Transverse colon (tissue), 4 donors: ENCODE measurements at regions not wholly inside any gene's neighbourhood (a gene's known extent, or its start where the extent isn't known, plus 50 kb on each side); places are given as distances from the start of the nearest gene placed in this dataset.
A peak's percentile ranks its signal among the peaks of the same experiment; 100 is the strongest.

Experiments
- DNase-seq: peaks from one replicate; pipeline ENCODE4 v3.0.0-alpha.2; 2019
- H3K27ac ChIP-seq, 4 donors: fragments of 200-600 bp; sonication (generic); 2 replicates each; pipeline ENCODE4 v1.5.1; 2016 to 2018; ENCODE audit warnings: inconsistent platforms in 4 of 4
- H3K27me3 ChIP-seq: fragments of 200-600 bp; sonication (generic); 2 replicates; pipeline ENCODE4 v1.5.1; 2017; ENCODE audit warnings: inconsistent platforms
- H3K36me3 ChIP-seq, 4 donors: fragments of 200-600 bp; sonication (generic); 2 replicates each; pipeline ENCODE4 v1.5.1; 2017 to 2019; ENCODE audit warnings: inconsistent platforms in 4 of 4
- H3K4me1 ChIP-seq, 4 donors: fragments of 200-600 bp; sonication (generic); 2 replicates each; pipeline ENCODE4 v1.5.1; 2017 to 2020; ENCODE audit warnings: inconsistent platforms in 4 of 4
- H3K4me3 ChIP-seq, 4 donors: fragments of 200-600 bp; sonication (generic); 1 replicate in 1 of 4; 2 replicates in 3 of 4; pipeline versions ENCODE4 v1.5.1 to v1.6.1; 2017 to 2019; ENCODE audit warnings: inconsistent platforms in 4 of 4
- H3K9me3 ChIP-seq, 2 donors: fragments of 200-600 bp; sonication (generic); 2 replicates each; pipeline ENCODE4 v1.5.1; 2017 to 2019; ENCODE audit warnings: inconsistent platforms in 2 of 2
- CTCF ChIP-seq, 5 experiments: fragments of 200-600 bp in 3 of 5; fragments of 450-650 bp in 2 of 5; sonication (generic) in 3 of 5; IDR thresholded peaks; 1 replicate in 2 of 5; 2 replicates in 3 of 5; pipeline ENCODE4 v1.5.1; 2016 to 2017; ENCODE audit warnings: antibody characterized with exemption in 5 of 5, inconsistent platforms in 3 of 5, mild to moderate bottlenecking in 2 of 5, moderate library complexity in 1 of 5
- EP300 ChIP-seq: sonication (generic); formaldehyde crosslinking; IDR thresholded peaks from one replicate; pipeline ENCODE4 v1.6.1; 2017; ENCODE audit warnings: antibody characterized with exemption, low read depth
- POLR2A ChIP-seq: fragments of 450-650 bp; IDR thresholded peaks from one replicate; pipeline ENCODE4 v1.6.1; 2016; ENCODE audit warnings: antibody characterized with exemption, mild to moderate bottlenecking, moderate library complexity
- POLR2AphosphoS5 ChIP-seq, 3 donors: sonication (generic); formaldehyde crosslinking; IDR thresholded peaks; one replicate each; pipeline ENCODE4 v1.6.1; 2016; ENCODE audit warnings: antibody characterized with exemption in 3 of 3
- WGBS, 2 donors: methylation state at CpG; one replicate each; pipeline ENCODE4 v1.1.5; 2018; ENCODE audit warnings: low coverage in 1 of 2; 5-methylcytosine and 5-hydroxymethylcytosine counted together
- in situ Hi-C, 4 donors: fragments of 200-750 bp; cut with MboI; loops; one replicate each; pipeline versions ENCODE4 v1.15.0 to v1.15.1; 2017; ENCODE audit warnings: low sequenced_read_pairs in 3 of 4, low pct_ligation_motif_present in 1 of 4, low pct_unique_long_range_greater_than_20kb in 1 of 4
- intact Hi-C: fragments of 100-400 bp; cut with DNase I; formaldehyde crosslinking; loops from one replicate; pipeline ENCODE4 v1.15.1; 2023; ENCODE audit warnings: low total_unique reads

DNA sequence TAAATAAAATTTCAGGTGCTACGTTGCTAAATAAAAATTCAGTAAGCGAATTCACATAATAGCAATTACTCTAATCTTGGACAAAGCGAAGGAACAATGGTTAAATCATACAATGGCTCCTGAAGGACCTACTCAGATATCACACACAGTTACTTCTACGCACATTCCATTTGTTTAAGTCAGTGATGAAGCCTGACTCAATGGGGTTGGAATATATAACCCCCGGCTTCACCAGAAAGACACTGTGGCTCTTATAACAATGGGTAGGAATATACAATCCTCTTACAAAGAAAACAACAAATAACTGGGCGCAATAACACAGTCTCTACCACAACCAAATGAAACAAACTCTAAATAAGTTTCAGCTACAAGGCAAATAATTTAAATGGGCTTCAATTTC, 349.5 kb downstream of the IRS1 start:
- intact Hi-C loops (no loop called here), in situ Hi-C loops (no loop called here)
- WGBS, 2 donors, result 90 to 95% methylated on average over 6 of the region's 6 CpGs
- Histone ChIP-seq H3K36me3 (no peaks in the 10 kb centered on the region), H3K27me3 (no peaks in the 10 kb centered on the region), H3K9me3 (peaks cover 0 to 9% of the 10 kb centered on the region in 2 donors), H3K4me1 (peaks cover 14 to 31% (median 22%) of the 10 kb centered on the region in 4 donors), H3K27ac (no peak overlapping the region), H3K4me3 (no peak overlapping the region)
- DNase-seq, result no peak
- TF ChIP-seq EP300, result no peak
- TF ChIP-seq POLR2AphosphoS5 (IDR thresholded peaks at IDR 0.05), result no peak
- no peak for TF ChIP-seq CTCF (IDR thresholded peaks at IDR 0.05)
- TF ChIP-seq POLR2A, result no peak

DNA sequence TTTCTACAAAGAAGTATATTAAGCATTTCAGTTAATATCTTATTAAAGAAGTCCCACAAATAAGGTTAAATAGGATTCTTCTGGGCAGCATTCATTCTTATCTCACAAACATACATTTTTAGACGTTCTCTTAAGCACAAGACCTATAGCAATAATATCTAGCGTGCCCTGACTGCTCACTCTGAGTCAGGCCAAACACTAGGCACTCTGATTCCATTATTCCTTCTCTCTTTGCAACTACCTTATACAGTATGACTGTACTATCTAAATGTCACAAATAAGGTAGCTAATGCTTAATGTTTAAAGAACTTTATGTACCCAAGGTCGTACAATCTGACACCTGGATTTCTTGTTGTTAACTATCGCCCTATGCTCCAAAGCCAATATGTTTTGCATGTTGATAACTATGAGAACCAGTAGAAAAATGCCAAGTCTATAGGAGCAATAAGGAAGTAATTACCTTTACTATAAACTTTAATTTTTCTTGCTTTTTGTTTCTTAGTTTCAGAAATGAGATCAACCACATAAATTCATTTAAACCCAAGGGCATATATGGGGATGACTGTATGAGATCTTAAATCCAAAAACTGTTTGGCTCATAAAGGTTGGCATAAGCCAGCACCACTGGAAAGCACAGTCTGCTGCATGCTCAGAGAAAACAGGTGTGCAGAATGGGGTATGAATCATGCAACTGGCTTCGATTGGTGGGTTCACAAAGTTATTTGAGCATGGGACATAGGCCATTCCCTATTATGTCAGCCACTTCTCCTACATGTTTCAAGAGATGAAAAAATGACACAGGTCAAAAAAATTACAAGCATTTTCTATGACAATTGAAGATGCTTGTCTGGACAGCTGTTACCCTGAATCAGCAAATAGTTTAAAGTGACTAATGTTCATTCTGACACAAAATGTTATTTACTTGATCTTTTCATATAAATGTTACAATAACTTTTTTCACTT, 352.0 kb downstream of the IRS1 start:
- DNase-seq, result no peak

DNA sequence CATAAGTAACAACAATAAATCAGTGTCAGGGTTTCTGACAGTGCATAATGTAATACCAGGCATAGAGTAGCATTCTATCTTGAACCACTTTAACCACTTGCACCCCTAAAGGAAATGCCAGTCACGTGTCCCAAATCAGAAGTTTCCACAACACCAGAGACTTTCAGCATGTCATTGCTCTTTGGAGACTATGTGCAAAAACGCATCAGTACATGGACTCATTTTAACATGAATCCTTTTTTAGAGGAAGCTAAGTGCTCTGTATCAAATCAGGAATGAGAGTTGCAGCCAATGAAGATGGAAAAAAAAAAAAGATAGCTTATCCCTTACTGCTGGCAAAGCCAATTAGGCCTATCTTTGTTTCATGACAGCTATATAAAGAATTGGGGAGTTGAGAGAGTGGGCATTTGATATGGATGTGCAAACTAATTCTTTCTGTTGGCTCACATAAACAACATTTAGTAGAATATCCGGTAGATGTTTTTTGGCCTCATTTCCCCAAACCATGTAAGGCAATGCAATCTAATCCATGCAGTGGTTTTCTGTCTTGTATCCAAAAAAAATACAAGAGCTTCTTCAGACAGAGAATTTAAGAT, 353.1 kb downstream of the IRS1 start:
- no peak for DNase-seq
- peaks cover 14 to 37% (median 27%) of the 10 kb centered on the region in 4 donors for H3K4me1 ChIP-seq
- in situ Hi-C loops, result no loop called here
- no peaks in the 10 kb centered on the region for H3K36me3 ChIP-seq
- no peaks in the 10 kb centered on the region for H3K27me3 ChIP-seq
- TF ChIP-seq EP300, result no peak
- no peak for TF ChIP-seq POLR2A
- TF ChIP-seq CTCF (IDR thresholded peaks at IDR 0.05), result no peak
- TF ChIP-seq POLR2AphosphoS5 (IDR thresholded peaks at IDR 0.05), result no peak
- WGBS, 2 donors, result 32 to 54% methylated on average over 3 of the region's 3 CpGs
- no peaks in the 10 kb centered on the region for H3K9me3 ChIP-seq
- H3K4me3 ChIP-seq, result no peak overlapping the region
- H3K27ac ChIP-seq, result peak overlapping the region in 2 of 4 donors; percentile 49 to 57
- intact Hi-C loops, result no loop called here

More for the DNA sequence above, 352.0 kb downstream of the IRS1 start:
- TF ChIP-seq EP300, result no peak
- TF ChIP-seq POLR2AphosphoS5 (IDR thresholded peaks at IDR 0.05), result no peak
- TF ChIP-seq POLR2A, result no peak
- TF ChIP-seq CTCF (IDR thresholded peaks at IDR 0.05), result no peak
- Histone ChIP-seq H3K4me3 (no peak overlapping the region), H3K27ac (peak overlapping the region in 3 of 4 donors; percentile 27 to 57 (median 49)), H3K4me1 (peaks cover 14 to 37% (median 27%) of the 10 kb centered on the region in 4 donors), H3K9me3 (peaks cover 0 to 5% of the 10 kb centered on the region in 2 donors), H3K27me3 (no peaks in the 10 kb centered on the region), H3K36me3 (no peaks in the 10 kb centered on the region)
- WGBS, 2 donors, result 47 to 55% methylated on average over 5 of the region's 5 CpGs
- intact Hi-C loops (no loop called here), in situ Hi-C loops (no loop called here)

DNA sequence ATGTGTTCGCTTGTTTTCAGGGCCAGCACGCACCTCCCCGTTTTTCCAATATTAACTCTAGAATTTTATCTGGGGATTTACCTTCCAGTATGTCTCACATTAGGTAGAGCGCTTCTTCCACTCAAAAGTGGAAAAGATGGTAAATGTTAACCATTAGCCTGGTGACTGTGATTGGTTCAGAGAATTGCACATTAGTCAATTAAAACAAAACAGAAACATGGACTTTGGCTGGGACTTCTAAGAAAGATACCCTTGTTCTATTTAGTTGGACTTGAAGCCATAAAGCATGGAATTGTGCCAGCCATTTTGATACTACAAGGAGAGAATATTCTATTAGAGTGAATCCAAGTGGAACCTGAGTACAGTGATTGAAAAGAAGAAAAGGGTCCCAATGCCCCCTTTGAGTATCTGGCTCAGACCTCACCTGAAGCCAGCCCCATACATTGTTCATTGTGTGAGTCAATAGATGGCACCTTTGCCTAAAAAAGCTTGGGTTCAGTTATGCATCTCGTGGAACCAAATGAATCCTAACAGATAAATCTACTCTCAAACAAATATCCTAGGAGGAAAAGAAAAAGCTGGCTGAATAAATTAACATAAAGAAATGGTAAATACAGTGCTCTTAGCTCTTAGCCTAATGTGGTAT, 354.3 kb downstream of the IRS1 start:
- H3K4me1 ChIP-seq, result peaks cover 14 to 37% (median 27%) of the 10 kb centered on the region in 4 donors
- H3K36me3 ChIP-seq, result no peaks in the 10 kb centered on the region
- peak in 1 of 3 donors; percentile 47 for TF ChIP-seq POLR2AphosphoS5 (IDR thresholded peaks at IDR 0.05)
- no peak for TF ChIP-seq POLR2A
- H3K4me3 ChIP-seq, result no peak overlapping the region
- peak overlapping the region in 2 of 4 donors; percentile 8 to 49 for H3K27ac ChIP-seq
- 62 to 73% methylated on average over 5 of the region's 5 CpGs for WGBS, 2 donors
- intact Hi-C loops (no loop called here), in situ Hi-C loops (no loop called here)
- DNase-seq, result no peak
- no peaks in the 10 kb centered on the region for H3K27me3 ChIP-seq
- no peaks in the 10 kb centered on the region for H3K9me3 ChIP-seq
